A549 (cell line): ENCODE measurements at regions not wholly inside any gene's neighbourhood (a gene's known extent, or its start where the extent isn't known, plus 50 kb on each side); places are given as distances from the start of the nearest gene placed in this dataset.

Experiments used
- ATAC-seq, 2 experiments: fragments of 200-7000 bp in 1 of 2; fragments of >200 bp in 1 of 2; cut with Nextera tagmentation in 1 of 2; cut with Tn5 transposase in 1 of 2; 3 replicates each; pipeline versions ENCODE4 v1.8.0 to v1.9.1; 2018 to 2020; ENCODE audit warnings: mild to moderate bottlenecking in 1 of 2, moderate library complexity in 1 of 2
- CTCF ChIA-PET: fragments of 300-600 bp; sonication (Branson Sonifier 250); formaldehyde crosslinking; extraction: SDS; loops from one replicate; lab custom pipeline; 2021; ENCODE audit warnings: antibody characterized with exemption, inconsistent platforms; lab: Yijun Ruan, JAX
- POLR2A ChIA-PET: fragments of 350-600 bp; formaldehyde crosslinking; extraction: SDS; loops from one replicate; lab custom pipeline; 2021; ENCODE audit warnings: antibody characterized with exemption, inconsistent platforms; lab: Yijun Ruan, JAX
- DNase-seq, 2 experiments: peaks; one replicate each; pipeline versions ENCODE4 v3.0.0 to v3.0.0-alpha.2; 2011 to 2016; ENCODE audit warnings: low read depth in 1 of 2, low spot score in 1 of 2
- FAIRE-seq: peaks from 2 replicates; lab custom pipeline; 2011; peaks lifted over from hg19 to GRCh38; lab: Jason Lieb, UNC
- H3K27ac ChIP-seq, 2 experiments: fragments of >200 bp; sonication (Bioruptor Twin); formaldehyde crosslinking; 3 replicates each; pipeline ENCODE4 v1.5.1; 2016 to 2017
- H3K4me1 ChIP-seq: fragments of >200 bp; sonication (Bioruptor Twin); formaldehyde crosslinking; 3 replicates; pipeline ENCODE4 v1.6.1; 2016
- H3K4me2 ChIP-seq: fragments of >200 bp; sonication (Bioruptor Twin); formaldehyde crosslinking; 3 replicates; pipeline ENCODE4 v1.6.1; 2016
- H3K4me3 ChIP-seq: fragments of >200 bp; sonication (Bioruptor Twin); formaldehyde crosslinking; 3 replicates; pipeline ENCODE4 v1.5.1; 2016
- H3K9me3 ChIP-seq: fragments of >200 bp; sonication (Bioruptor Twin); formaldehyde crosslinking; 3 replicates; pipeline ENCODE4 v1.6.1; 2016
- CBX2 ChIP-seq: fragments of 200-600 bp; sonication (generic); IDR thresholded peaks from 2 replicates; pipeline ENCODE4 v1.6.1; 2016; ENCODE audit warnings: low read depth, mild to moderate bottlenecking, borderline replicate concordance
- EHF ChIP-seq: fragments of 250-450 bp; sonication (Bioruptor Pico); IDR thresholded peaks from 2 replicates; pipeline ENCODE4 v1.5.0; 2020; ENCODE audit warnings: mild to moderate bottlenecking
- FOSL2 ChIP-seq, 2 experiments: fragments of 450-650 bp in 1 of 2; fragments of >200 bp in 1 of 2; sonication (Bioruptor Twin) in 1 of 2; formaldehyde crosslinking; IDR thresholded peaks; 2 replicates each; pipeline versions ENCODE4 v1.5.0 to v1.6.1; 2016 to 2020; ENCODE audit warnings: mild to moderate bottlenecking in 1 of 2, moderate library complexity in 1 of 2
- GATA3 ChIP-seq: IDR thresholded peaks from 2 replicates; pipeline ENCODE4 v1.6.1; 2012; ENCODE audit warnings: borderline replicate concordance
- HOXA7 ChIP-seq: fragments of 250-450 bp; sonication (Bioruptor Pico); IDR thresholded peaks from 2 replicates; pipeline ENCODE4 v1.5.0; 2020; ENCODE audit warnings: mild to moderate bottlenecking, moderate library complexity
- HOXB5 ChIP-seq: fragments of 250-450 bp; sonication (Bioruptor Pico); IDR thresholded peaks from 2 replicates; pipeline ENCODE4 v1.5.0; 2020; ENCODE audit warnings: mild to moderate bottlenecking, moderate library complexity
- MYC ChIP-seq: IDR thresholded peaks from 2 replicates; pipeline ENCODE4 v1.6.1; 2012; ENCODE audit warnings: mild to moderate bottlenecking, inconsistent platforms, low read length, improper control_type of control experiment, borderline replicate concordance
- POLR2AphosphoS2 ChIP-seq: conservative IDR thresholded peaks from 2 replicates; pipeline ENCODE4 v1.6.1; 2012; ENCODE audit warnings: low read length, improper control_type of control experiment, inconsistent platforms
- ZC3H11A ChIP-seq: fragments of 450-650 bp; IDR thresholded peaks from 2 replicates; pipeline ENCODE4 v1.6.1; 2014; ENCODE audit warnings: antibody characterized with exemption, mild to moderate bottlenecking
- WGBS: methylation state at CpG from one replicate; pipeline ENCODE4 v1.1.6; 2017; ENCODE audit errors: missing lambda C conversion rate; 5-methylcytosine and 5-hydroxymethylcytosine counted together
- TF ChIP-seq, protein P1 (sequence below): IDR thresholded peaks from 2 replicates; pipeline ENCODE4 v1.6.1; 2012
- TF ChIP-seq, protein P2 (sequence below): fragments of 250-450 bp; sonication (Bioruptor Pico); IDR thresholded peaks from 2 replicates; pipeline ENCODE4 v1.5.0; 2021; ENCODE audit warnings: mild to moderate bottlenecking, moderate library complexity, borderline replicate concordance
- TF ChIP-seq, protein P3 (sequence below): fragments of 200-600 bp; sonication (generic); IDR thresholded peaks from 2 replicates; pipeline ENCODE4 v1.6.1; 2016; ENCODE audit warnings: antibody characterized with exemption, mild to moderate bottlenecking, moderate library complexity
- TF ChIP-seq, protein P4 (sequence below): fragments of 250-450 bp; sonication (Bioruptor Pico); IDR thresholded peaks from 2 replicates; pipeline ENCODE4 v1.5.0; 2020; ENCODE audit warnings: low read depth, mild to moderate bottlenecking, moderate library complexity

DNA sequence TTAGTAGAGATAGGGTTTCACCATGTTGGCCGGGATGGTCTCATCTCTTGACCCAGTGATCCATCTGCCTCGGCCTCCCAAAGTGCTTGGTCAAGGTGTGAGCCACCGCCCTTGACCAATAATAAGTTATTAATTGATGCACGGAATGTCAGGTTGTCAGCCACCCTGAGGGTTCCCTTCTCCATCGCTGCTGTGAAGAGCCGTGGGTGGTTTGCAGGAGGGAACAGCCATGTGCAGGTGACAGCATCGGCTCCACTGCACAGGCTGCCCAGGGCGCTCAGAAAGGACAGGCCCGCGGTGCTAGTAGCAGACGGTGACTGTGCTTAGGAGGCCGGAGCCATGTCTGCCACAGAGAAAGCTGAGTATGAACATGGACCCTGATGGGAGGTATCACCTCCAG is 814.0 kb downstream of the BRD1 start (continued):
- TF ChIP-seq, protein P1, sequence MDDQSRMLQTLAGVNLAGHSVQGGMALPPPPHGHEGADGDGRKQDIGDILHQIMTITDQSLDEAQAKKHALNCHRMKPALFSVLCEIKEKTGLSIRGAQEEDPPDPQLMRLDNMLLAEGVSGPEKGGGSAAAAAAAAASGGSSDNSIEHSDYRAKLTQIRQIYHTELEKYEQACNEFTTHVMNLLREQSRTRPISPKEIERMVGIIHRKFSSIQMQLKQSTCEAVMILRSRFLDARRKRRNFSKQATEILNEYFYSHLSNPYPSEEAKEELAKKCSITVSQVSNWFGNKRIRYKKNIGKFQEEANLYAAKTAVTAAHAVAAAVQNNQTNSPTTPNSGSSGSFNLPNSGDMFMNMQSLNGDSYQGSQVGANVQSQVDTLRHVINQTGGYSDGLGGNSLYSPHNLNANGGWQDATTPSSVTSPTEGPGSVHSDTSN, result no peak
- no peak for TF ChIP-seq MYC

DNA sequence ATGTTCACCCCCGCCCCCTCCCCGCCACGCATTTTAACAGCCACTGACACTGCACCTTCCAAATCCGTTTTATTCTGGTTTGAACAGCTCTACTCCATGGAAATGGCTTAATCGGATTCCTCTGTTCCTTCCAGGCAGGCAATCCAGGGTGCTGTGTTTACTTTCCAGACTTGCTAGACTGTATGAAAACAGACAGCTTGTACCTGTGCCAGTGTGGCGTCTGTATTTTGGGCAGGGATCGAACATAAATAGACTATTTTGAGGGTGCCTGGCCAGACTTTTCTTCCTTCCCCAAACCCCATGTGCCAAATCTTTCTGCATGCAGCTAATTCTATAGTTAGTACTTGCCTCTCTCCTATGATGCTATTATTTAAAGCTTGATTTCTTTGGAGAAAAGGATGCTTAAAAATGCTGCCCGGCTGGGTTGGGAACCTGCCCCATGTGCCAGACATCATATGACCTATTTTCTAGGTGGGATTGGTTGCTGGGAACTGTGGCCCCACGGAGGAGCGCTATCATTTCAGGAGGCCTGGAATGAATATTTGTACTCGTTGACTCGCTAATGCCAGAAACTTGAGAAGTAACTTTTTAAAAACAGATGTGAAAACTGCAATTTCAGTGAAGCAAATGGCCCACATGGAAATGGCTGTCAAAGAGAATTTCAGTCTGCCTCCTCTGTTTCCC is 814.8 kb downstream of the BRD1 start:
- Histone ChIP-seq H3K4me1 (no peaks in the 10 kb centered on the region), H3K9me3 (no peaks in the 10 kb centered on the region), H3K4me2 (no peak overlapping the region), H3K4me3 (no peak overlapping the region), H3K27ac (no peak overlapping the region)
- ATAC-seq, result no peak
- ChIA-PET POLR2A (no interaction called here), CTCF (no interaction called here)
- no peak for DNase-seq
- WGBS, result 20% methylated on average over 9 of the region's 12 CpGs
- FAIRE-seq, result no peak
- TF ChIP-seq, protein P2, sequence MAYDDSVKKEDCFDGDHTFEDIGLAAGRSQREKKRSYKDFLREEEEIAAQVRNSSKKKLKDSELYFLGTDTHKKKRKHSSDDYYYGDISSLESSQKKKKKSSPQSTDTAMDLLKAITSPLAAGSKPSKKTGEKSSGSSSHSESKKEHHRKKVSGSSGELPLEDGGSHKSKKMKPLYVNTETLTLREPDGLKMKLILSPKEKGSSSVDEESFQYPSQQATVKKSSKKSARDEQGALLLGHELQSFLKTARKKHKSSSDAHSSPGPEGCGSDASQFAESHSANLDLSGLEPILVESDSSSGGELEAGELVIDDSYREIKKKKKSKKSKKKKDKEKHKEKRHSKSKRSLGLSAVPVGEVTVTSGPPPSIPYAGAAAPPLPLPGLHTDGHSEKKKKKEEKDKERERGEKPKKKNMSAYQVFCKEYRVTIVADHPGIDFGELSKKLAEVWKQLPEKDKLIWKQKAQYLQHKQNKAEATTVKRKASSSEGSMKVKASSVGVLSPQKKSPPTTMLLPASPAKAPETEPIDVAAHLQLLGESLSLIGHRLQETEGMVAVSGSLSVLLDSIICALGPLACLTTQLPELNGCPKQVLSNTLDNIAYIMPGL (CRISPR knock-in tag), result no peak
- TF ChIP-seq HOXA7 (CRISPR knock-in tag) (no peak), FOSL2 (IDR thresholded peaks at IDR 0.05) (no peak), FOSL2 (CRISPR knock-in tag; IDR thresholded peaks at IDR 0.05) (no peak), CBX2 (no peak), HOXB5 (CRISPR knock-in tag) (no peak), ZC3H11A (no peak), EHF (CRISPR knock-in tag) (no peak)
- TF ChIP-seq, protein P3, sequence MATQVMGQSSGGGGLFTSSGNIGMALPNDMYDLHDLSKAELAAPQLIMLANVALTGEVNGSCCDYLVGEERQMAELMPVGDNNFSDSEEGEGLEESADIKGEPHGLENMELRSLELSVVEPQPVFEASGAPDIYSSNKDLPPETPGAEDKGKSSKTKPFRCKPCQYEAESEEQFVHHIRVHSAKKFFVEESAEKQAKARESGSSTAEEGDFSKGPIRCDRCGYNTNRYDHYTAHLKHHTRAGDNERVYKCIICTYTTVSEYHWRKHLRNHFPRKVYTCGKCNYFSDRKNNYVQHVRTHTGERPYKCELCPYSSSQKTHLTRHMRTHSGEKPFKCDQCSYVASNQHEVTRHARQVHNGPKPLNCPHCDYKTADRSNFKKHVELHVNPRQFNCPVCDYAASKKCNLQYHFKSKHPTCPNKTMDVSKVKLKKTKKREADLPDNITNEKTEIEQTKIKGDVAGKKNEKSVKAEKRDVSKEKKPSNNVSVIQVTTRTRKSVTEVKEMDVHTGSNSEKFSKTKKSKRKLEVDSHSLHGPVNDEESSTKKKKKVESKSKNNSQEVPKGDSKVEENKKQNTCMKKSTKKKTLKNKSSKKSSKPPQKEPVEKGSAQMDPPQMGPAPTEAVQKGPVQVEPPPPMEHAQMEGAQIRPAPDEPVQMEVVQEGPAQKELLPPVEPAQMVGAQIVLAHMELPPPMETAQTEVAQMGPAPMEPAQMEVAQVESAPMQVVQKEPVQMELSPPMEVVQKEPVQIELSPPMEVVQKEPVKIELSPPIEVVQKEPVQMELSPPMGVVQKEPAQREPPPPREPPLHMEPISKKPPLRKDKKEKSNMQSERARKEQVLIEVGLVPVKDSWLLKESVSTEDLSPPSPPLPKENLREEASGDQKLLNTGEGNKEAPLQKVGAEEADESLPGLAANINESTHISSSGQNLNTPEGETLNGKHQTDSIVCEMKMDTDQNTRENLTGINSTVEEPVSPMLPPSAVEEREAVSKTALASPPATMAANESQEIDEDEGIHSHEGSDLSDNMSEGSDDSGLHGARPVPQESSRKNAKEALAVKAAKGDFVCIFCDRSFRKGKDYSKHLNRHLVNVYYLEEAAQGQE, result no peak

DNA sequence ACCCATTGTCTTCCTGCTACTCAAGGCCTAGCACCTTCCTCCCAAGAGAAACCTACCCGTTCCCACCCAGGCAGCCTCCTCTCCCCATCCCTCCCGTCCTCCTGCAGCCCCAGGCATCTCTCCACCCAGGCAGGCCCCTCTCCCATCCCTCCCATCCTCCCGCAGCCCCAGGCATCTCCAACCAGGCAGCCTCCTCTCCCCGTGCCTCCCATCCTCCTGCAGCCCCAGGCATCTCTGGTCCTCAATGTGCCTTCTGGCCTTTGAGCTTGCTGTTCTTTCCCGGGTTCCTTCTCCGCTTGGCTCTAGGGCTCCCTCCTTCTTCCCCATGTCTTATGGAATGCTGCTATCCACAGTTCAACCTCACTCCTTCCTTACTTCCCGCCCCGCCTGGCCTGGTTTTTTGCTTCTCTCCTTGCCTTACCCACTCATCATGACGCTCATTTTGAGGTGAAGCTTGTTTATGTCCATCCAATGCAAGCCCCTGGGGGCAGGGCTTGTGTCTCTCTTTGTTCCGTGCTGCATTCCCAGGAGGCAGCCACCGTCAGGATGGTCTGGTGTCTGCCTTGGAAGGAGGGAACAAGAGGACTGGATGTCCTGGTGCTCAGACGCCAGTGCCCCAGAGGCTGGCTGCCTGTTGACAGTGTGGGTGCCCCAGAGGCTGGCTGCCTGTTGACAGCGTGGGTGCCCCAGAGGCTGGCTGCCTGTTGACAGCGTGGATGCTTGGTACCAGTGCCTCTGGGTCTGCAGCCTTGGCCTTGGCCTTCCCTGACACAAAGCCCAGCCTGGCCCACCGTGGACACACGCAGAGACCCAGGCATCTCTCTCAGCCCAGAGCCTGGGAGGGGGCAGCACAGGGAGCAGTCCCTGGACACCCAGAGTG is 815.7 kb downstream of the BRD1 start:
- Histone ChIP-seq H3K27ac (no peak overlapping the region), H3K4me2 (no peak overlapping the region), H3K4me1 (no peaks in the 10 kb centered on the region)
- no peak for FAIRE-seq
- no peak for DNase-seq
- CTCF ChIA-PET, result no interaction called here
- 28% methylated on average over 12 of the region's 16 CpGs for WGBS
- TF ChIP-seq POLR2AphosphoS2 (no peak), GATA3 (no peak)
- TF ChIP-seq, protein P4, sequence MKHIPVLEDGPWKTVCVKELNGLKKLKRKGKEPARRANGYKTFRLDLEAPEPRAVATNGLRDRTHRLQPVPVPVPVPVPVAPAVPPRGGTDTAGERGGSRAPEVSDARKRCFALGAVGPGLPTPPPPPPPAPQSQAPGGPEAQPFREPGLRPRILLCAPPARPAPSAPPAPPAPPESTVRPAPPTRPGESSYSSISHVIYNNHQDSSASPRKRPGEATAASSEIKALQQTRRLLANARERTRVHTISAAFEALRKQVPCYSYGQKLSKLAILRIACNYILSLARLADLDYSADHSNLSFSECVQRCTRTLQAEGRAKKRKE, result no peak
- TF ChIP-seq, all 56 proteins: peak for 0
- POLR2A ChIA-PET, result no interaction called here
- Histone ChIP-seq H3K9me3 (no peaks in the 10 kb centered on the region), H3K4me3 (no peak overlapping the region)
- no peak for ATAC-seq
